ENCODE measurements at regions not wholly inside any gene's neighbourhood (a gene's known extent, or its start where the extent isn't known, plus 50 kb on each side); places are given as distances from the start of the nearest gene placed in this dataset.

- no peaks in the 10 kb centered on the region for H3K9me3 ChIP-seq (replicated peaks; ENCODE audit: control insufficient read depth, low read depth, low read length)
- H3K4me1 ChIP-seq (ENCODE audit: control insufficient read depth, insufficient read depth, low read length), result peaks cover 2% of the 10 kb centered on the region
- H3K27me3 ChIP-seq (ENCODE audit: control insufficient read depth, insufficient read depth, low read length), result no peaks in the 10 kb centered on the region
- 24% methylated on average over 3 of the region's 5 CpGs for WGBS (ENCODE audit: insufficient coverage)
- no peak overlapping the region for H3K4me3 ChIP-seq (ENCODE audit: low read length)
- no peaks in the 10 kb centered on the region for H3K36me3 ChIP-seq (ENCODE audit: control insufficient read depth, insufficient read depth, low read length)
- H3K27ac ChIP-seq (ENCODE audit: low read length), result no peak overlapping the region
- DNase-seq, result no peak
Observed at GRCh38 chr13:44017756-44018309, 138.1 kb downstream of the LACC1 start.

GRCh38 chr13:44019651-44020050 lies 139.9 kb downstream of the LACC1 start:
- Histone ChIP-seq H3K4me3 (ENCODE audit: low read length) (no peak overlapping the region), H3K9me3 (replicated peaks; ENCODE audit: control insufficient read depth, low read depth, low read length) (no peaks in the 10 kb centered on the region), H3K4me1 (ENCODE audit: control insufficient read depth, insufficient read depth, low read length) (no peaks in the 10 kb centered on the region), H3K27ac (ENCODE audit: low read length) (no peak overlapping the region), H3K27me3 (ENCODE audit: control insufficient read depth, insufficient read depth, low read length) (no peaks in the 10 kb centered on the region), H3K36me3 (ENCODE audit: control insufficient read depth, insufficient read depth, low read length) (no peaks in the 10 kb centered on the region)
- DNase-seq, result peak; percentile 48
- WGBS (ENCODE audit: insufficient coverage), result 38% methylated on average over 2 of the region's 4 CpGs

GRCh38 chr13:44021422-44021821 lies 141.7 kb downstream of the LACC1 start:
- Histone ChIP-seq H3K4me1 (ENCODE audit: control insufficient read depth, insufficient read depth, low read length) (no peaks in the 10 kb centered on the region), H3K9me3 (replicated peaks; ENCODE audit: control insufficient read depth, low read depth, low read length) (no peaks in the 10 kb centered on the region), H3K36me3 (ENCODE audit: control insufficient read depth, insufficient read depth, low read length) (no peaks in the 10 kb centered on the region), H3K4me3 (ENCODE audit: low read length) (no peak overlapping the region), H3K27me3 (ENCODE audit: control insufficient read depth, insufficient read depth, low read length) (no peaks in the 10 kb centered on the region), H3K27ac (ENCODE audit: low read length) (no peak overlapping the region)
- WGBS (ENCODE audit: insufficient coverage), result 83% methylated on average over 2 of the region's 3 CpGs
- DNase-seq, result no peak

GRCh38 chr13:44022196-44022595 lies 142.5 kb downstream of the LACC1 start:
- no peaks in the 10 kb centered on the region for H3K36me3 ChIP-seq (ENCODE audit: control insufficient read depth, insufficient read depth, low read length)
- WGBS (ENCODE audit: insufficient coverage), result no CpG with 5 or more reads among the region's 2 CpGs
- no peak overlapping the region for H3K4me3 ChIP-seq (ENCODE audit: low read length)
- no peak for DNase-seq
- H3K9me3 ChIP-seq (replicated peaks; ENCODE audit: control insufficient read depth, low read depth, low read length), result no peaks in the 10 kb centered on the region
- no peak overlapping the region for H3K27ac ChIP-seq (ENCODE audit: low read length)
- H3K4me1 ChIP-seq (ENCODE audit: control insufficient read depth, insufficient read depth, low read length), result no peaks in the 10 kb centered on the region
- no peaks in the 10 kb centered on the region for H3K27me3 ChIP-seq (ENCODE audit: control insufficient read depth, insufficient read depth, low read length)

GRCh38 chr13:44024167-44024845 lies 144.6 kb downstream of the LACC1 start:
- no peaks in the 10 kb centered on the region for H3K27me3 ChIP-seq (ENCODE audit: control insufficient read depth, insufficient read depth, low read length)
- no peak for DNase-seq
- no peaks in the 10 kb centered on the region for H3K4me1 ChIP-seq (ENCODE audit: control insufficient read depth, insufficient read depth, low read length)
- no peaks in the 10 kb centered on the region for H3K9me3 ChIP-seq (replicated peaks; ENCODE audit: control insufficient read depth, low read depth, low read length)
- 100% methylated on average over 1 of the region's 5 CpGs for WGBS (ENCODE audit: insufficient coverage)
- H3K27ac ChIP-seq (ENCODE audit: low read length), result no peak overlapping the region
- no peaks in the 10 kb centered on the region for H3K36me3 ChIP-seq (ENCODE audit: control insufficient read depth, insufficient read depth, low read length)
- H3K4me3 ChIP-seq (ENCODE audit: low read length), result no peak overlapping the region

- Histone ChIP-seq H3K27ac (ENCODE audit: low read length) (no peak overlapping the region), H3K4me3 (ENCODE audit: low read length) (no peak overlapping the region), H3K4me1 (ENCODE audit: control insufficient read depth, insufficient read depth, low read length) (no peaks in the 10 kb centered on the region), H3K27me3 (ENCODE audit: control insufficient read depth, insufficient read depth, low read length) (no peaks in the 10 kb centered on the region), H3K36me3 (ENCODE audit: control insufficient read depth, insufficient read depth, low read length) (no peaks in the 10 kb centered on the region), H3K9me3 (replicated peaks; ENCODE audit: control insufficient read depth, low read depth, low read length) (no peaks in the 10 kb centered on the region)
- 0% methylated on average over 1 of the region's 4 CpGs for WGBS (ENCODE audit: insufficient coverage)
- DNase-seq, result no peak
Observed at GRCh38 chr13:44024846-44025195, 145.1 kb downstream of the LACC1 start.

- no peaks in the 10 kb centered on the region for H3K36me3 ChIP-seq (ENCODE audit: control insufficient read depth, insufficient read depth, low read length)
- H3K27ac ChIP-seq (ENCODE audit: low read length), result no peak overlapping the region
- no peak overlapping the region for H3K4me3 ChIP-seq (ENCODE audit: low read length)
- no peaks in the 10 kb centered on the region for H3K9me3 ChIP-seq (replicated peaks; ENCODE audit: control insufficient read depth, low read depth, low read length)
- WGBS (ENCODE audit: insufficient coverage), result 100% methylated on average over 1 of the region's 4 CpGs
- H3K27me3 ChIP-seq (ENCODE audit: control insufficient read depth, insufficient read depth, low read length), result no peaks in the 10 kb centered on the region
- no peak for DNase-seq
- peaks cover 7% of the 10 kb centered on the region for H3K4me1 ChIP-seq (ENCODE audit: control insufficient read depth, insufficient read depth, low read length)
Observed at GRCh38 chr13:44026194-44026593, 146.5 kb downstream of the LACC1 start.

GRCh38 chr13:44028734-44029133 lies 149.0 kb downstream of the LACC1 start:
- DNase-seq, result no peak
- H3K9me3 ChIP-seq (replicated peaks; ENCODE audit: control insufficient read depth, low read depth, low read length), result no peaks in the 10 kb centered on the region

GRCh38 chr13:44030615-44031014 lies 150.9 kb downstream of the LACC1 start:
- no peaks in the 10 kb centered on the region for H3K36me3 ChIP-seq (ENCODE audit: control insufficient read depth, insufficient read depth, low read length)
- H3K27me3 ChIP-seq (ENCODE audit: control insufficient read depth, insufficient read depth, low read length), result no peaks in the 10 kb centered on the region
- H3K4me3 ChIP-seq (ENCODE audit: low read length), result no peak overlapping the region
- no peaks in the 10 kb centered on the region for H3K9me3 ChIP-seq (replicated peaks; ENCODE audit: control insufficient read depth, low read depth, low read length)
- DNase-seq, result peak; percentile 49
- WGBS (ENCODE audit: insufficient coverage), result 61% methylated on average over 2 of the region's 3 CpGs
- H3K4me1 ChIP-seq (ENCODE audit: control insufficient read depth, insufficient read depth, low read length), result peaks cover 7% of the 10 kb centered on the region
- H3K27ac ChIP-seq (ENCODE audit: low read length), result no peak overlapping the region

More at GRCh38 chr13:44028734-44029133, 149.0 kb downstream of the LACC1 start:
- H3K27ac ChIP-seq (ENCODE audit: low read length), result no peak overlapping the region
- 100% methylated on average over 2 of the region's 3 CpGs for WGBS (ENCODE audit: insufficient coverage)
- H3K4me1 ChIP-seq (ENCODE audit: control insufficient read depth, insufficient read depth, low read length), result peaks cover 7% of the 10 kb centered on the region
- H3K4me3 ChIP-seq (ENCODE audit: low read length), result no peak overlapping the region
- no peaks in the 10 kb centered on the region for H3K36me3 ChIP-seq (ENCODE audit: control insufficient read depth, insufficient read depth, low read length)
- no peaks in the 10 kb centered on the region for H3K27me3 ChIP-seq (ENCODE audit: control insufficient read depth, insufficient read depth, low read length)

GRCh38 chr13:44031555-44031954 lies 151.9 kb downstream of the LACC1 start:
- Histone ChIP-seq H3K9me3 (replicated peaks; ENCODE audit: control insufficient read depth, low read depth, low read length) (no peaks in the 10 kb centered on the region), H3K27me3 (ENCODE audit: control insufficient read depth, insufficient read depth, low read length) (no peaks in the 10 kb centered on the region), H3K27ac (ENCODE audit: low read length) (no peak overlapping the region), H3K4me1 (ENCODE audit: control insufficient read depth, insufficient read depth, low read length) (peaks cover 7% of the 10 kb centered on the region), H3K36me3 (ENCODE audit: control insufficient read depth, insufficient read depth, low read length) (no peaks in the 10 kb centered on the region), H3K4me3 (ENCODE audit: low read length) (no peak overlapping the region)
- no CpG with 5 or more reads among the region's 2 CpGs for WGBS (ENCODE audit: insufficient coverage)
- no peak for DNase-seq

- Histone ChIP-seq H3K4me1 (ENCODE audit: control insufficient read depth, insufficient read depth, low read length) (peaks cover 7% of the 10 kb centered on the region), H3K4me3 (ENCODE audit: low read length) (no peak overlapping the region), H3K27ac (ENCODE audit: low read length) (no peak overlapping the region), H3K9me3 (replicated peaks; ENCODE audit: control insufficient read depth, low read depth, low read length) (no peaks in the 10 kb centered on the region), H3K27me3 (ENCODE audit: control insufficient read depth, insufficient read depth, low read length) (no peaks in the 10 kb centered on the region), H3K36me3 (ENCODE audit: control insufficient read depth, insufficient read depth, low read length) (no peaks in the 10 kb centered on the region)
- DNase-seq, result no peak
- no CpG with 5 or more reads among the region's 3 CpGs for WGBS (ENCODE audit: insufficient coverage)
Observed at GRCh38 chr13:44032802-44033201, 153.1 kb downstream of the LACC1 start.
